GM12891 (cell line): ENCODE measurements at regions not wholly inside any gene's neighbourhood (a gene's known extent, or its start where the extent isn't known, plus 50 kb on each side); places are given as distances from the start of the nearest gene placed in this dataset.

Experiments used
- PAX5 ChIP-seq: IDR thresholded peaks from 2 replicates; pipeline ENCODE4 v1.6.1; 2011; ENCODE audit warnings: low read length, moderate library complexity, mild to moderate bottlenecking; ENCODE audit not compliant: insufficient read depth, severe bottlenecking
- POLR2A ChIP-seq: IDR thresholded peaks from 2 replicates; pipeline ENCODE4 v1.6.1; 2011; ENCODE audit warnings: low read depth, low read length, control low read depth
- POLR2AphosphoS5 ChIP-seq: IDR thresholded peaks from 2 replicates; pipeline ENCODE4 v1.6.1; 2011; ENCODE audit warnings: low read depth, low read length, control low read depth
- TAF1 ChIP-seq: IDR thresholded peaks from 2 replicates; pipeline ENCODE4 v1.6.1; 2011; ENCODE audit warnings: low read depth, low read length, control low read depth

DNA sequence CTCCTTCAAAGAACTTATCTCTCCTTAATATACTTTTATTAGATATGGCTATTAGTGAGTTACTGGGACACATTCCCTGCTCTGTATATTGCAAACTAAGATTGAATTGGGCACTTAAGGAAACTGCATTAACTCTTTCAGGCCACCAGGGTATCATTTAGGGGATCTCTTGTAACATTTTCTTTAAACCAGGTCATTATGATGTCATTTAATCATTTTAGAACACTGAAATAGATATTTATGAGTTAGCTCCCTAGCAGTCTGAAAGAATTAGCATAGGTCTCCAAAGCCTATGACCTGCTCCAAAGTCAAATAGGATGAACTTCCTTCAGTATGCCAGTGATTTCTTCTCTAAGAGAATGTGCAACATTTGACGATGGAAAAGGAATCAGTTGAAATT lies 506.9 kb downstream of the FOXG1 start:
- TF ChIP-seq POLR2A = no peak
- no peak for TF ChIP-seq POLR2AphosphoS5
- TF ChIP-seq TAF1 = no peak
- TF ChIP-seq PAX5 = no peak
